SK-N-MC (cell line): ENCODE measurements at regions not wholly inside any gene's neighbourhood (a gene's known extent, or its start where the extent isn't known, plus 50 kb on each side); places are given as distances from the start of the nearest gene placed in this dataset.

ENCODE experiments used
- DNase-seq: peaks from one replicate; pipeline ENCODE4 v3.0.0-alpha.2; 2011; ENCODE audit warnings: low read depth, low spot score
- H3K27ac ChIP-seq: fragments of 200-600 bp; sonication (generic); 2 replicates; pipeline ENCODE4 v1.5.1; 2016; ENCODE audit warnings: mixed run types
- H3K36me3 ChIP-seq: fragments of 200-600 bp; sonication (generic); 2 replicates; pipeline ENCODE4 v1.6.1; 2017; ENCODE audit warnings: antibody characterized with exemption, low read length, mixed read lengths; ENCODE audit not compliant: insufficient read depth
- H3K4me3 ChIP-seq: fragments of 200-600 bp; sonication (generic); 2 replicates; pipeline ENCODE4 v1.5.1; 2016
- H3K9ac ChIP-seq: fragments of 200-600 bp; sonication (generic); 2 replicates; pipeline ENCODE4 v1.8.0; 2017; ENCODE audit warnings: mixed run types, mixed read lengths; ENCODE audit not compliant: insufficient read length
- H3K9me3 ChIP-seq: fragments of 200-600 bp; sonication (generic); 2 replicates; pipeline ENCODE4 v1.6.1; 2017; ENCODE audit warnings: low read depth, mild to moderate bottlenecking, antibody characterized with exemption, low read length, moderate library complexity, mixed read lengths
- EZH2 ChIP-seq: fragments of 200-600 bp; sonication (generic); IDR thresholded peaks from one replicate; pipeline ENCODE4 v1.6.1; 2017; ENCODE audit warnings: antibody characterized with exemption
- FOXP2 ChIP-seq: optimal IDR thresholded peaks from 2 replicates; pipeline ENCODE3; 2011; ENCODE audit warnings: mild to moderate bottlenecking, moderate library complexity; ENCODE audit not compliant: insufficient read depth; ENCODE audit errors: extremely low read length, control extremely low read depth
- POLR2AphosphoS5 ChIP-seq: IDR thresholded peaks from 2 replicates; pipeline ENCODE4 v1.6.1; 2012; ENCODE audit warnings: mild to moderate bottlenecking, low read depth, low read length, borderline replicate concordance

- H3K9ac ChIP-seq = no peak overlapping the region
- H3K36me3 ChIP-seq = no peaks in the 10 kb centered on the region
- TF ChIP-seq POLR2AphosphoS5 (no peak), EZH2 (no peak), FOXP2 (no peak)
- no peaks in the 10 kb centered on the region for H3K9me3 ChIP-seq
- no peak overlapping the region for H3K27ac ChIP-seq
- DNase-seq = no peak
- H3K4me3 ChIP-seq = no peak overlapping the region
Measured at GRCh38 chr14:94699831-94700230, 70.1 kb downstream of the GSC start.

- TF ChIP-seq EZH2 (no peak), FOXP2 (no peak), POLR2AphosphoS5 (no peak)
- H3K9me3 ChIP-seq = no peaks in the 10 kb centered on the region
- no peak for DNase-seq
- no peak overlapping the region for H3K4me3 ChIP-seq
- H3K9ac ChIP-seq = no peak overlapping the region
- H3K27ac ChIP-seq = no peak overlapping the region
- no peaks in the 10 kb centered on the region for H3K36me3 ChIP-seq
Measured at GRCh38 chr14:94697773-94698556, 71.9 kb downstream of the GSC start.

- no peak overlapping the region for H3K4me3 ChIP-seq
- H3K27ac ChIP-seq = no peak overlapping the region
- TF ChIP-seq FOXP2 (no peak), POLR2AphosphoS5 (no peak), EZH2 (no peak)
- no peak for DNase-seq
- no peaks in the 10 kb centered on the region for H3K9me3 ChIP-seq
- no peak overlapping the region for H3K9ac ChIP-seq
- H3K36me3 ChIP-seq = no peaks in the 10 kb centered on the region
Measured at GRCh38 chr14:94696518-94696917, 73.4 kb downstream of the GSC start.

GRCh38 chr14:94695231-94695630 lies 74.7 kb downstream of the GSC start:
- Histone ChIP-seq H3K9ac (no peak overlapping the region), H3K9me3 (no peaks in the 10 kb centered on the region), H3K4me3 (no peak overlapping the region), H3K36me3 (no peaks in the 10 kb centered on the region), H3K27ac (no peak overlapping the region)
- no peak for DNase-seq
- TF ChIP-seq POLR2AphosphoS5 = no peak
- TF ChIP-seq EZH2 = no peak
- no peak for TF ChIP-seq FOXP2

GRCh38 chr14:94691660-94692034 lies 78.3 kb downstream of the GSC start:
- Histone ChIP-seq H3K9ac (no peak overlapping the region), H3K36me3 (no peaks in the 10 kb centered on the region), H3K9me3 (no peaks in the 10 kb centered on the region), H3K27ac (no peak overlapping the region), H3K4me3 (no peak overlapping the region)
- no peak for DNase-seq
- TF ChIP-seq FOXP2 = no peak
- TF ChIP-seq EZH2 = no peak
- TF ChIP-seq POLR2AphosphoS5 = no peak

GRCh38 chr14:94690896-94691659 lies 78.8 kb downstream of the GSC start:
- Histone ChIP-seq H3K36me3 (no peaks in the 10 kb centered on the region), H3K4me3 (no peak overlapping the region), H3K9me3 (no peaks in the 10 kb centered on the region), H3K9ac (no peak overlapping the region), H3K27ac (no peak overlapping the region)
- no peak for DNase-seq
- no peak for TF ChIP-seq FOXP2
- no peak for TF ChIP-seq EZH2
- TF ChIP-seq POLR2AphosphoS5 = no peak

- Histone ChIP-seq H3K27ac (no peak overlapping the region), H3K4me3 (no peak overlapping the region), H3K9me3 (no peaks in the 10 kb centered on the region), H3K9ac (no peak overlapping the region), H3K36me3 (no peaks in the 10 kb centered on the region)
- DNase-seq = no peak
- TF ChIP-seq FOXP2 = no peak
- no peak for TF ChIP-seq POLR2AphosphoS5
- TF ChIP-seq EZH2 = no peak
Measured at GRCh38 chr14:94690486-94690885, 78.3 kb downstream of the SERPINA3 start.

GRCh38 chr14:94689985-94690400 lies 77.8 kb downstream of the SERPINA3 start:
- Histone ChIP-seq H3K4me3 (peak overlapping the region; percentile 57), H3K9me3 (no peaks in the 10 kb centered on the region), H3K9ac (peak overlapping the region; percentile 55), H3K36me3 (no peaks in the 10 kb centered on the region), H3K27ac (peak overlapping the region; percentile 55)
- DNase-seq = no peak
- TF ChIP-seq EZH2 = no peak
- no peak for TF ChIP-seq FOXP2
- TF ChIP-seq POLR2AphosphoS5 = no peak
